ENCODE measurements at regions not wholly inside any gene's neighbourhood (a gene's known extent, or its start where the extent isn't known, plus 50 kb on each side); places are given as distances from the start of the nearest gene placed in this dataset.
A peak's percentile ranks its signal among the peaks of the same experiment; 100 is the strongest.

- no peak for DNase-seq (ENCODE audit: insufficient read length, low spot score)
Measured at GRCh38 chr6:169956580-169956979, 205.2 kb downstream of the ERMARD start.

GRCh38 chr6:169955731-169956437, 204.5 kb downstream of the ERMARD start:
- DNase-seq (ENCODE audit: insufficient read length, low spot score): no peak
- no peak for FAIRE-seq
- TF ChIP-seq CTCF (IDR thresholded peaks at IDR 0.05; ENCODE audit: insufficient read depth, missing control alignments): no peak

More at GRCh38 chr6:169956580-169956979, 205.2 kb downstream of the ERMARD start:
- no peak for FAIRE-seq
- TF ChIP-seq CTCF (IDR thresholded peaks at IDR 0.05; ENCODE audit: insufficient read depth, missing control alignments): no peak

GRCh38 chr6:169954977-169955376, 203.6 kb downstream of the ERMARD start:
- TF ChIP-seq CTCF (IDR thresholded peaks at IDR 0.05; ENCODE audit: insufficient read depth, missing control alignments): no peak
- DNase-seq (ENCODE audit: insufficient read length, low spot score): no peak
- FAIRE-seq: no peak

GRCh38 chr6:169953686-169954085, 202.3 kb downstream of the ERMARD start:
- FAIRE-seq (no peak), DNase-seq (ENCODE audit: insufficient read length, low spot score) (no peak)
- TF ChIP-seq CTCF (IDR thresholded peaks at IDR 0.05; ENCODE audit: insufficient read depth, missing control alignments): no peak

- DNase-seq (ENCODE audit: insufficient read length, low spot score) (no peak), FAIRE-seq (no peak)
- peak; percentile 49 for TF ChIP-seq CTCF (IDR thresholded peaks at IDR 0.05; ENCODE audit: insufficient read depth, missing control alignments)
Measured at GRCh38 chr6:169950558-169950957, 199.1 kb downstream of the ERMARD start.

GRCh38 chr6:169949511-169950097, 198.2 kb downstream of the ERMARD start:
- no peak for DNase-seq (ENCODE audit: insufficient read length, low spot score)
- no peak for FAIRE-seq
- TF ChIP-seq CTCF (IDR thresholded peaks at IDR 0.05; ENCODE audit: insufficient read depth, missing control alignments): no peak

- FAIRE-seq (no peak), DNase-seq (ENCODE audit: insufficient read length, low spot score) (no peak)
- TF ChIP-seq CTCF (IDR thresholded peaks at IDR 0.05; ENCODE audit: insufficient read depth, missing control alignments): no peak
Measured at GRCh38 chr6:169946971-169947370, 195.5 kb downstream of the ERMARD start.
